ENCODE measurements at regions not wholly inside any gene's neighbourhood (a gene's known extent, or its start where the extent isn't known, plus 50 kb on each side); places are given as distances from the start of the nearest gene placed in this dataset.

GRCh38 chr5:109944461-109944860 lies 254.7 kb downstream of the MAN2A1 start:
- Mint-ChIP-seq H3K27ac (no peak overlapping the region), H3K4me1 (ENCODE audit: low read depth) (peaks cover 4% of the 10 kb centered on the region), H3K4me3 (ENCODE audit: low read depth) (no peak overlapping the region), H3K36me3 (ENCODE audit: insufficient read depth) (no peaks in the 10 kb centered on the region), H3K27me3 (no peaks in the 10 kb centered on the region), H3K9me3 (ENCODE audit: low read depth) (peaks cover 4% of the 10 kb centered on the region)
- TF ChIP-seq CTCF (IDR thresholded peaks at IDR 0.05; ENCODE audit: unreplicated experiment): no peak
- DNase-seq (ENCODE audit: low spot score, unreplicated experiment): no peak

GRCh38 chr5:109945097-109945678 lies 255.5 kb downstream of the MAN2A1 start:
- Mint-ChIP-seq H3K4me1 (ENCODE audit: low read depth) (peaks cover 4% of the 10 kb centered on the region), H3K4me3 (ENCODE audit: low read depth) (no peak overlapping the region), H3K27me3 (no peaks in the 10 kb centered on the region), H3K27ac (no peak overlapping the region), H3K9me3 (ENCODE audit: low read depth) (no peaks in the 10 kb centered on the region), H3K36me3 (ENCODE audit: insufficient read depth) (no peaks in the 10 kb centered on the region)
- no peak for TF ChIP-seq CTCF (IDR thresholded peaks at IDR 0.05; ENCODE audit: unreplicated experiment)
- DNase-seq (ENCODE audit: low spot score, unreplicated experiment): no peak

GRCh38 chr5:109945723-109946480 lies 256.2 kb downstream of the MAN2A1 start:
- H3K27me3 Mint-ChIP-seq: no peaks in the 10 kb centered on the region
- no peak for TF ChIP-seq CTCF (IDR thresholded peaks at IDR 0.05; ENCODE audit: unreplicated experiment)
- no peaks in the 10 kb centered on the region for H3K36me3 Mint-ChIP-seq (ENCODE audit: insufficient read depth)
- H3K4me1 Mint-ChIP-seq (ENCODE audit: low read depth): peaks cover 4% of the 10 kb centered on the region
- no peaks in the 10 kb centered on the region for H3K9me3 Mint-ChIP-seq (ENCODE audit: low read depth)
- no peak overlapping the region for H3K4me3 Mint-ChIP-seq (ENCODE audit: low read depth)
- no peak overlapping the region for H3K27ac Mint-ChIP-seq
- no peak for DNase-seq (ENCODE audit: low spot score, unreplicated experiment)

GRCh38 chr5:109946610-109947009 lies 256.9 kb downstream of the MAN2A1 start:
- no peak for TF ChIP-seq CTCF (IDR thresholded peaks at IDR 0.05; ENCODE audit: unreplicated experiment)
- Mint-ChIP-seq H3K27me3 (no peaks in the 10 kb centered on the region), H3K4me1 (ENCODE audit: low read depth) (peaks cover 4% of the 10 kb centered on the region), H3K36me3 (ENCODE audit: insufficient read depth) (no peaks in the 10 kb centered on the region), H3K4me3 (ENCODE audit: low read depth) (no peak overlapping the region), H3K27ac (no peak overlapping the region), H3K9me3 (ENCODE audit: low read depth) (no peaks in the 10 kb centered on the region)
- DNase-seq (ENCODE audit: low spot score, unreplicated experiment): no peak

- Mint-ChIP-seq H3K4me3 (ENCODE audit: low read depth) (no peak overlapping the region), H3K36me3 (ENCODE audit: insufficient read depth) (no peaks in the 10 kb centered on the region), H3K27me3 (no peaks in the 10 kb centered on the region), H3K9me3 (ENCODE audit: low read depth) (no peaks in the 10 kb centered on the region), H3K27ac (no peak overlapping the region), H3K4me1 (ENCODE audit: low read depth) (peaks cover 4% of the 10 kb centered on the region)
- TF ChIP-seq CTCF (IDR thresholded peaks at IDR 0.05; ENCODE audit: unreplicated experiment): no peak
- no peak for DNase-seq (ENCODE audit: low spot score, unreplicated experiment)
Observed at GRCh38 chr5:109947667-109948066, 257.9 kb downstream of the MAN2A1 start.
